Fibroblast of lung (primary cell): ENCODE measurements at regions not wholly inside any gene's neighbourhood (a gene's known extent, or its start where the extent isn't known, plus 50 kb on each side); places are given as distances from the start of the nearest gene placed in this dataset.

Experiments used
- EZH2 ChIP-seq: IDR thresholded peaks from 2 replicates; pipeline ENCODE4 v1.5.1; 2012; ENCODE audit warnings: low read length, control low read depth, mild to moderate bottlenecking; ENCODE audit errors: missing control alignments
- TF ChIP-seq, protein P1 (sequence below), 2 donors: IDR thresholded peaks in 1 of 2; conservative IDR thresholded peaks in 1 of 2; 1 replicate in 1 of 2; 2 replicates in 1 of 2; pipeline ENCODE4 v1.5.1; 2011 to 2012; ENCODE audit warnings: low read length in 2 of 2, control low read depth in 1 of 2, inconsistent platforms in 1 of 2, low read depth in 1 of 2, mild to moderate bottlenecking in 1 of 2

GRCh38 chr15:92288755-92289154, 104.9 kb upstream of the ST8SIA2 start:
- TF ChIP-seq, protein P1, sequence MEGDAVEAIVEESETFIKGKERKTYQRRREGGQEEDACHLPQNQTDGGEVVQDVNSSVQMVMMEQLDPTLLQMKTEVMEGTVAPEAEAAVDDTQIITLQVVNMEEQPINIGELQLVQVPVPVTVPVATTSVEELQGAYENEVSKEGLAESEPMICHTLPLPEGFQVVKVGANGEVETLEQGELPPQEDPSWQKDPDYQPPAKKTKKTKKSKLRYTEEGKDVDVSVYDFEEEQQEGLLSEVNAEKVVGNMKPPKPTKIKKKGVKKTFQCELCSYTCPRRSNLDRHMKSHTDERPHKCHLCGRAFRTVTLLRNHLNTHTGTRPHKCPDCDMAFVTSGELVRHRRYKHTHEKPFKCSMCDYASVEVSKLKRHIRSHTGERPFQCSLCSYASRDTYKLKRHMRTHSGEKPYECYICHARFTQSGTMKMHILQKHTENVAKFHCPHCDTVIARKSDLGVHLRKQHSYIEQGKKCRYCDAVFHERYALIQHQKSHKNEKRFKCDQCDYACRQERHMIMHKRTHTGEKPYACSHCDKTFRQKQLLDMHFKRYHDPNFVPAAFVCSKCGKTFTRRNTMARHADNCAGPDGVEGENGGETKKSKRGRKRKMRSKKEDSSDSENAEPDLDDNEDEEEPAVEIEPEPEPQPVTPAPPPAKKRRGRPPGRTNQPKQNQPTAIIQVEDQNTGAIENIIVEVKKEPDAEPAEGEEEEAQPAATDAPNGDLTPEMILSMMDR (conservative IDR thresholded peaks at IDR 0.05 in 1 of 2, IDR thresholded peaks at IDR 0.05 in 1 of 2; ENCODE audit: low read depth in 1 of 2, low read length in 2 of 2) = no peak
- no peak for TF ChIP-seq EZH2
